ENCODE measurements at regions not wholly inside any gene's neighbourhood (a gene's known extent, or its start where the extent isn't known, plus 50 kb on each side); places are given as distances from the start of the nearest gene placed in this dataset.

DNA sequence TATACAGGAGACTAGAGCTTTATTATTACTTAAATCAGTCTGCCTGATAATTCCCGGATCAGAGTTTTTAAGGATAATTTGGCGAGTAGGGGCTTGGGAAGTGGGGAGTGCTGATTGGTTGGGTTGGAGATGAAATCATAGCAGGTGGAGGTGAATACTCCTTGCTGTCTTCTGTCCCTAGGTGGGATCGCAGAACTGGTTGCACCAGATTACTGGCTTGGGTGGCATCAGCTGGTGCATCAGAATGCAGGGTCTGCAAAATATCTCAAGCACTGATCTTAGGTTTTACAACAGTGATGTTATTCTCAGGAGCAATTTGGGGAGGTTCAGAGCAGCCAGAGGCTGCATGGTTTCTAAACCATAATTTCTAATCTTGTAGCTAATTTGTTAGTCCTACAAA, 68.1 kb downstream of the KIF4B start:
- in situ Hi-C loops (cut with HindIII; ENCODE audit: low pct_ligation_motif_present, low sequenced_read_pairs): no loop called here
- no peak for DNase-seq

DNA sequence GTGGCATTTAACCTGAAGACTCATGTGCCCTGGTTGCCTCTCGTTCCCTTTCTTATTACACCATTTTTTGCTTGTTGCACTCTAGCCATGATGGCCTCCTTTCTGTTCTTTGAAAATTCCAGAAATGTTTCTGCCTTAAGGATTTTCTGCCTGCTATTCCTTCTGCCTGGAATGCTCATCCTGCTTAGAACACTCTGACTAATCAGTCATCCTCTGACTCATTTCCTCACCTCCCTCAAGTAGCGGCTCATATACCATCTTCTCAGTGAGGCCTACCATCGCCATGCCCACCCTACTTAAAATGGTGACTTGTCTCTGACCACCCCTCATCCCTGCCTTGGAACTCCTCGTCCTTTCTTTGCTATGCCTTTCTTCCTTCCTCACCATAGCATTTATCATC, 68.8 kb downstream of the KIF4B start:
- peak; percentile 42 for DNase-seq
- Histone ChIP-seq H3K36me3 (replicated peaks) (no peaks in the 10 kb centered on the region), H3K27me3 (replicated peaks) (no peaks in the 10 kb centered on the region), H3K4me3 (ENCODE audit: low read depth, low read length) (no peak overlapping the region), H3K27ac (no peak overlapping the region)
- TF ChIP-seq, protein P1, sequence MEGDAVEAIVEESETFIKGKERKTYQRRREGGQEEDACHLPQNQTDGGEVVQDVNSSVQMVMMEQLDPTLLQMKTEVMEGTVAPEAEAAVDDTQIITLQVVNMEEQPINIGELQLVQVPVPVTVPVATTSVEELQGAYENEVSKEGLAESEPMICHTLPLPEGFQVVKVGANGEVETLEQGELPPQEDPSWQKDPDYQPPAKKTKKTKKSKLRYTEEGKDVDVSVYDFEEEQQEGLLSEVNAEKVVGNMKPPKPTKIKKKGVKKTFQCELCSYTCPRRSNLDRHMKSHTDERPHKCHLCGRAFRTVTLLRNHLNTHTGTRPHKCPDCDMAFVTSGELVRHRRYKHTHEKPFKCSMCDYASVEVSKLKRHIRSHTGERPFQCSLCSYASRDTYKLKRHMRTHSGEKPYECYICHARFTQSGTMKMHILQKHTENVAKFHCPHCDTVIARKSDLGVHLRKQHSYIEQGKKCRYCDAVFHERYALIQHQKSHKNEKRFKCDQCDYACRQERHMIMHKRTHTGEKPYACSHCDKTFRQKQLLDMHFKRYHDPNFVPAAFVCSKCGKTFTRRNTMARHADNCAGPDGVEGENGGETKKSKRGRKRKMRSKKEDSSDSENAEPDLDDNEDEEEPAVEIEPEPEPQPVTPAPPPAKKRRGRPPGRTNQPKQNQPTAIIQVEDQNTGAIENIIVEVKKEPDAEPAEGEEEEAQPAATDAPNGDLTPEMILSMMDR (IDR thresholded peaks at IDR 0.05; ENCODE audit: low read depth, low read length, missing control alignments): no peak
- in situ Hi-C loops (cut with HindIII; ENCODE audit: low pct_ligation_motif_present, low sequenced_read_pairs): no loop called here

More for the DNA sequence above, 68.1 kb downstream of the KIF4B start:
- no peaks in the 10 kb centered on the region for H3K27me3 ChIP-seq (replicated peaks)
- TF ChIP-seq, protein P1 (IDR thresholded peaks at IDR 0.05; ENCODE audit: low read depth, low read length, missing control alignments): no peak
- H3K4me3 ChIP-seq (ENCODE audit: low read depth, low read length): no peak overlapping the region
- no peaks in the 10 kb centered on the region for H3K36me3 ChIP-seq (replicated peaks)
- no peak overlapping the region for H3K27ac ChIP-seq

DNA sequence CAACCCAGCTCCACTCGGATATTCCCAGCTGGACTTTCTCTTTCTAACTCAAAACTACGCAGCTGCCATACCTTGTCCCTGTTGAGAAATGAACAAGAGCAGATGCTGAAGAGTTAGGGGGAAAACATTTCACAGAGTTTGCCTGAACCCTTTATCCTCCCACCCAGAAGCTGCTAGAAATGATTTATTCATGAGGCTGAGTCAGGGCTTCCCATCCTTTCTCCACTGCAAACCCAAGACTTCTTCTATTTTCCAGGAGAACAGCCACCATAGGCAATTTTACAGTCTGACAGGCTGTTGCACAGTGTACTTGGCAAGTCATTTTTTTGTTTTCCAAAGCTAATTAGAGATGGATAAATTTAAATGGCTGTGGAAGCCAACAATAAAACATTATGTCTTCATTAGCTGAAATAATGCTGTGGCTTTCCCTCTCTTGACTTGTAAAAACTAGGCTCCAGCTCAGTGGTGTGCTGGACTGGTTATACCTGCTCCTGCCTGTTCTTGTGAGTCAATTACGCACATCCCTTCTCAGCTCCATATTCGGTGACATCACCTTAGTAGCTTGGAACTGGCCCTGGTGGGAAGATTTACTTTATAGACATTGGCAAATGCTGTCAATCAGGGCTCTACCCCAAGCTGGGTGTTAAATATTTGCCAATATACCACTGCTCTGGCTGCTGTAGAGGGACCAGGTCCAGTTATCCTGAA, 71.9 kb downstream of the KIF4B start:
- no peak for DNase-seq
- no peaks in the 10 kb centered on the region for H3K27me3 ChIP-seq (replicated peaks)
- in situ Hi-C loops (cut with HindIII; ENCODE audit: low pct_ligation_motif_present, low sequenced_read_pairs): no loop called here
- H3K27ac ChIP-seq: no peak overlapping the region
- no peak overlapping the region for H3K4me3 ChIP-seq (ENCODE audit: low read depth, low read length)
- H3K36me3 ChIP-seq (replicated peaks): no peaks in the 10 kb centered on the region
- TF ChIP-seq, protein P1 (IDR thresholded peaks at IDR 0.05; ENCODE audit: low read depth, low read length, missing control alignments): no peak

DNA sequence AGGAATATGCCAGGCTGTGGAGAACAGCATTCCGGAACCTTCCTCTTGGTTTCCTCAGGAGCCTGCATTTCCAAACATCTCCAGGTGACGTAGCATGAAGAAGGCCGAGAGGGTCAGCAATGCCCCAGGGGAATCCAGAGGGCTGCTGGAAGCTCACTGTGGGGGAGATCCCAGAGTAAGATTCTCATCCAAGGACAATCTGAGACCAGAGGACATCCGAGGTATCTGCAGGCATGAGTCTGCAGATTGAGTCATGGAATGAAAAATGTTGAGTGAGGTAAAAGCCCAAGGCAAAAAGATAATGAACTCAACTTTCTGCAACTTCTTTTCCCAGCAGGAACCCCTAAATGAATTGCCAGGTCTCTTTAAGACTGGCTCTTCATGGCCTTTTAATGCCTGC, 73.5 kb downstream of the KIF4B start:
- TF ChIP-seq, protein P1 (IDR thresholded peaks at IDR 0.05; ENCODE audit: low read depth, low read length, missing control alignments): no peak
- H3K36me3 ChIP-seq (replicated peaks): no peaks in the 10 kb centered on the region
- no peak overlapping the region for H3K27ac ChIP-seq
- no peaks in the 10 kb centered on the region for H3K27me3 ChIP-seq (replicated peaks)
- peak; percentile 4 for DNase-seq
- in situ Hi-C loops (cut with HindIII; ENCODE audit: low pct_ligation_motif_present, low sequenced_read_pairs): no loop called here
- H3K4me3 ChIP-seq (ENCODE audit: low read depth, low read length): no peak overlapping the region

DNA sequence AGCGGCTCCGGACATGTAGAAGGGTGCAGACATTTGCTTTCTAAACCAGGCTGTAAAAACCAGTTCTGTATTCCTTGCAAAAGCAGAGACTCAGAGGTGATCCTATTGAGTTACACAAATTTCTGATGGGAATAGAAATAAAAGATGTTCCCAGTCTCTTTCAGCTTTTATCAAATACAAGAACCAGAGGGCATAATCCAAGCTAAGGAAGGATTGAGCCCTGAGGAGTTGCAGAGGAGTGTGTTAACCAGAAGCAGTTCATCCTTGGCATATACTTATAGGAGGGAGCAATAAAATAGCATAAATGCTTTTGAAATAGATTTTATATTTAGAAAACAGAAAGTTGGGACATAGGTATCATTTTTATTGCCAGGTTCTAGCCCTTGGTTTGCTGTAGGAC, 75.3 kb downstream of the KIF4B start:
- no peaks in the 10 kb centered on the region for H3K27me3 ChIP-seq (replicated peaks)
- in situ Hi-C loops (cut with HindIII; ENCODE audit: low pct_ligation_motif_present, low sequenced_read_pairs): no loop called here
- no peak for DNase-seq
- H3K4me3 ChIP-seq (ENCODE audit: low read depth, low read length): no peak overlapping the region
- H3K36me3 ChIP-seq (replicated peaks): no peaks in the 10 kb centered on the region
- H3K27ac ChIP-seq: no peak overlapping the region
- TF ChIP-seq, protein P1 (IDR thresholded peaks at IDR 0.05; ENCODE audit: low read depth, low read length, missing control alignments): no peak

DNA sequence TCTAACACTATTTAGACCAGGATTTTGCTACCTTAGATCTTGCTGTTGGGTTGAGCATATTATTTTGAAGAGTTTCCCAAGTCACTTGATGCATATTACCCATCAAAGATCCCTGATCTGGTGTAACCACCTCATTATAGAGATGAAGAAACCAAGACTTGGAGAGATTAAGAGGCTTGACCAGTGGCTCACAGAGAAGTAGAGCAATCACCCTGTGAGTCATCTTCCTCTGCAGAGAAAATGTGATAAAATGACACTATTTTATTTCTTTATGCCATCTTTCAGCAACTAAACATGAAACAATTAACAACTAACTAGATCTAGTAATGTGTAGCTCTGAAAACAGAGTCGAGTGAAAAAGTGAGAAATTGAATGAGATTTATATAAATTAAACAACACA, 76.1 kb downstream of the KIF4B start:
- no peaks in the 10 kb centered on the region for H3K27me3 ChIP-seq (replicated peaks)
- TF ChIP-seq, protein P1 (IDR thresholded peaks at IDR 0.05; ENCODE audit: low read depth, low read length, missing control alignments): no peak
- no peak overlapping the region for H3K27ac ChIP-seq
- H3K36me3 ChIP-seq (replicated peaks): no peaks in the 10 kb centered on the region
- no peak for DNase-seq
- in situ Hi-C loops (cut with HindIII; ENCODE audit: low pct_ligation_motif_present, low sequenced_read_pairs): no loop called here
- no peak overlapping the region for H3K4me3 ChIP-seq (ENCODE audit: low read depth, low read length)
